ENCODE measurements at regions not wholly inside any gene's neighbourhood (a gene's known extent, or its start where the extent isn't known, plus 50 kb on each side); places are given as distances from the start of the nearest gene placed in this dataset.

GRCh38 chr16:73191660-73192046, 143.7 kb upstream of the ZFHX3 start:
- no peak for TF ChIP-seq BACH2 (CRISPR knock-in tag; IDR thresholded peaks at IDR 0.05; ENCODE audit: borderline replicate concordance)
- no peak for TF ChIP-seq TSHZ2 (CRISPR knock-in tag; IDR thresholded peaks at IDR 0.05)
- no peak for TF ChIP-seq ZNF8 (CRISPR knock-in tag; IDR thresholded peaks at IDR 0.05)
- no peak for TF ChIP-seq OSR1 (CRISPR knock-in tag; IDR thresholded peaks at IDR 0.05)
- no peak for TF ChIP-seq ZFP30 (CRISPR knock-in tag; IDR thresholded peaks at IDR 0.05)
- no peak for TF ChIP-seq TCF4 (CRISPR knock-in tag; IDR thresholded peaks at IDR 0.05; ENCODE audit: borderline replicate concordance)
- no peak for TF ChIP-seq CSDC2 (CRISPR knock-in tag; IDR thresholded peaks at IDR 0.05)
- no peak for TF ChIP-seq ISL1 (CRISPR knock-in tag; IDR thresholded peaks at IDR 0.05)

Data from SK-N-SH treated with all-trans-retinoic acid at 6 μM for 48 hours (cell line).